ENCODE measurements at regions not wholly inside any gene's neighbourhood (a gene's known extent, or its start where the extent isn't known, plus 50 kb on each side); places are given as distances from the start of the nearest gene placed in this dataset.

GRCh38 chr12:77402716-77403115, 337.3 kb upstream of the E2F7 start:
- in situ Hi-C loops (cut with MboI; ENCODE audit: low pct_unique_long_range_greater_than_20kb, low sequenced_read_pairs, unreplicated experiment) = no loop called here
- DNase-seq (ENCODE audit: low spot score) = no peak
- TF ChIP-seq, protein P1, sequence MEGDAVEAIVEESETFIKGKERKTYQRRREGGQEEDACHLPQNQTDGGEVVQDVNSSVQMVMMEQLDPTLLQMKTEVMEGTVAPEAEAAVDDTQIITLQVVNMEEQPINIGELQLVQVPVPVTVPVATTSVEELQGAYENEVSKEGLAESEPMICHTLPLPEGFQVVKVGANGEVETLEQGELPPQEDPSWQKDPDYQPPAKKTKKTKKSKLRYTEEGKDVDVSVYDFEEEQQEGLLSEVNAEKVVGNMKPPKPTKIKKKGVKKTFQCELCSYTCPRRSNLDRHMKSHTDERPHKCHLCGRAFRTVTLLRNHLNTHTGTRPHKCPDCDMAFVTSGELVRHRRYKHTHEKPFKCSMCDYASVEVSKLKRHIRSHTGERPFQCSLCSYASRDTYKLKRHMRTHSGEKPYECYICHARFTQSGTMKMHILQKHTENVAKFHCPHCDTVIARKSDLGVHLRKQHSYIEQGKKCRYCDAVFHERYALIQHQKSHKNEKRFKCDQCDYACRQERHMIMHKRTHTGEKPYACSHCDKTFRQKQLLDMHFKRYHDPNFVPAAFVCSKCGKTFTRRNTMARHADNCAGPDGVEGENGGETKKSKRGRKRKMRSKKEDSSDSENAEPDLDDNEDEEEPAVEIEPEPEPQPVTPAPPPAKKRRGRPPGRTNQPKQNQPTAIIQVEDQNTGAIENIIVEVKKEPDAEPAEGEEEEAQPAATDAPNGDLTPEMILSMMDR (IDR thresholded peaks at IDR 0.05; ENCODE audit: extremely low read depth, insufficient read depth, missing control alignments) = no peak

DNA sequence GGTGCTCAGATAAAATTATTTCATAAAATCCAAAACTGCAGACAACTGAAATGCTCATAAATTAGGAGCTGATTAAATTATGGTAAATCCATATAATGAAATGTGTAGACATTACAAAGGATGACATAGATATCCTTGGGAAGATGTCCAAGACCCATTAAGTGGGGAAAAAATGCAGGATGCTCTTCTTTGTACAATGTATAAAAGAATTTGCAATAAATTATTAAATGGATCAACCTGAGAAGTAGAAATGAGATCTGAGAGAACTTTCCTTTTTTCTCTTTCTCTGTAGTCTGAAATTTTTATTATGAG, 336.4 kb upstream of the E2F7 start:
- in situ Hi-C loops (cut with MboI; ENCODE audit: low pct_unique_long_range_greater_than_20kb, low sequenced_read_pairs, unreplicated experiment) = no loop called here
- TF ChIP-seq, protein P1 (IDR thresholded peaks at IDR 0.05; ENCODE audit: extremely low read depth, insufficient read depth, missing control alignments) = no peak
- DNase-seq (ENCODE audit: low spot score) = no peak

DNA sequence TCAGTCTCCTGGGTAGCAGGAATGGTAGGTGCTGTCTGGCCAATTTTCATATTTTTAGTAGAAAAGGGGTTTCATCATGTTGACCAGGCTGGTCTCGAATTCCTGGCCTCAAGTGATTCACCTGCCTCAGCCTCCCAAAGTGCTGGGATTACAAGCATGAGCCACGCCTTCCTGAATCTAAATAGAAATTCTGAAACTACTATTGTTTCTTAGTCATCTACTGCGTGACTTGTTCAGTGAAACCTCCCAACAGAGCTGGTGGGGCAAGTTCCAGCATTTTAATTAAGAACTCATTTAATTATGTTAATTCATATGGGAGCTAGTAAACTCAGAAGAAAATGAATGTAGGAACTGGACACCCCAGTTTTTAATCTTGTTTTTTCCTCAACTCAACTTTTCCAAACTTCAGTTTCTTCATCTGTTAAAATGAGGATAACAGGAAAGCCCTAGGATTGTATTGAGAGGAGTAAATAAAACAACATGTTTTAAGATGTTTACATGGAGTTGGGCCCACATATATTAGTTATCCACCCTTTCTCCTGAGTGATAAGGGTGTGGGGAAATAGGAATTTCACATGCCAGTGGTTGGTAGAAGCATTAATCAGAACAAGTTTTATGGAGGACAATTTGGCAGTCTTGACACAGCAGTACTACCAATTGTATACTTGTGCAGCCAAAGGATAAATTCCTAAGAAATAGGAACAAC, 335.8 kb upstream of the E2F7 start:
- TF ChIP-seq, protein P1 (IDR thresholded peaks at IDR 0.05; ENCODE audit: extremely low read depth, insufficient read depth, missing control alignments) = no peak
- DNase-seq (ENCODE audit: low spot score) = no peak
- in situ Hi-C loops (cut with MboI; ENCODE audit: low pct_unique_long_range_greater_than_20kb, low sequenced_read_pairs, unreplicated experiment) = no loop called here

- TF ChIP-seq, protein P1 (IDR thresholded peaks at IDR 0.05; ENCODE audit: extremely low read depth, insufficient read depth, missing control alignments) = no peak
- DNase-seq (ENCODE audit: low spot score) = no peak
- in situ Hi-C loops (cut with MboI; ENCODE audit: low pct_unique_long_range_greater_than_20kb, low sequenced_read_pairs, unreplicated experiment) = no loop called here
Measured at GRCh38 chr12:77392467-77393088, 327.2 kb upstream of the E2F7 start.

GRCh38 chr12:77388445-77389265, 323.3 kb upstream of the E2F7 start:
- TF ChIP-seq, protein P1 (IDR thresholded peaks at IDR 0.05; ENCODE audit: extremely low read depth, insufficient read depth, missing control alignments) = no peak
- DNase-seq (ENCODE audit: low spot score) = no peak
- in situ Hi-C loops (cut with MboI; ENCODE audit: low pct_unique_long_range_greater_than_20kb, low sequenced_read_pairs, unreplicated experiment) = no loop called here

DNA sequence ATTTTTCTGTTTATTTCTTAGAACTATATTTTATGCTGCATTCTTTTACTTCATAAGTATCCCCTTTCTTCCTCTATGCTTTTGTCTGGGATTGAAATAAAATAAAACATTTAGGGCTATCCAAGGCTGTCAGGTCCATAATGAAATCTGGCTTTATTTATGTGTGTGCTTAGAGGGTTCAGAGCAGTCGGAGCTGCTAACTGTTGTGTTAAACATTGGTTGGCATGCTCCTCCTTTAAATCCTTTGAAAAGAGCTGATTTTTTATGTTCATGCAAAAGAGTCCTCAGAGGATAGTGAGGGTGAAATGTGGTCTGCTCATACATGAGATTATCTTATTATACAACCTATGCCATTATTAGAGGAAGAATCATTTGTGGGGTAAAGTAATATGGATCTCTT, 322.3 kb upstream of the E2F7 start:
- DNase-seq (ENCODE audit: low spot score) = no peak
- TF ChIP-seq, protein P1 (IDR thresholded peaks at IDR 0.05; ENCODE audit: extremely low read depth, insufficient read depth, missing control alignments) = no peak
- in situ Hi-C loops (cut with MboI; ENCODE audit: low pct_unique_long_range_greater_than_20kb, low sequenced_read_pairs, unreplicated experiment) = no loop called here
